K562 (cell line): ENCODE measurements at regions not wholly inside any gene's neighbourhood (a gene's known extent, or its start where the extent isn't known, plus 50 kb on each side); places are given as distances from the start of the nearest gene placed in this dataset.
A peak's percentile ranks its signal among the peaks of the same experiment; 100 is the strongest.

Experiments used
- DMBX1 ChIP-seq: fragments of 250-450 bp; sonication (Bioruptor Pico); IDR thresholded peaks from 2 replicates; pipeline ENCODE4 v1.8.0; 2022; ENCODE audit warnings: inconsistent platforms, mild to moderate bottlenecking, moderate library complexity, borderline replicate concordance
- ELK3 ChIP-seq: fragments of 450-650 bp; formaldehyde crosslinking; IDR thresholded peaks from 2 replicates; pipeline ENCODE4 v1.4.0; 2020; ENCODE audit warnings: mild to moderate bottlenecking
- FOXK2 ChIP-seq, 2 experiments: fragments of 450-650 bp; IDR thresholded peaks in 1 of 2; conservative IDR thresholded peaks in 1 of 2; 2 replicates each; pipeline ENCODE4 v1.6.1; 2016; ENCODE audit warnings: low read depth in 2 of 2, mild to moderate bottlenecking in 1 of 2
- GATA2 ChIP-seq: sonication (generic); formaldehyde crosslinking; IDR thresholded peaks from 2 replicates; pipeline ENCODE4 v1.4.0; 2020; ENCODE audit warnings: mild to moderate bottlenecking, missing genetic modification reagents
- NCOR1 ChIP-seq: fragments of 450-650 bp; IDR thresholded peaks from 2 replicates; pipeline ENCODE4 v1.6.1; 2016; ENCODE audit warnings: mild to moderate bottlenecking, moderate library complexity
- PRPF4 ChIP-seq: fragments of 200-400 bp; formaldehyde crosslinking; IDR thresholded peaks from one replicate; pipeline ENCODE4 v1.6.1; 2017; ENCODE audit warnings: low read length, low read depth, mild to moderate bottlenecking; ENCODE audit not compliant: insufficient read depth, poor library complexity, severe bottlenecking
- ZBTB9 ChIP-seq: fragments of 450-650 bp; formaldehyde crosslinking; IDR thresholded peaks from 2 replicates; pipeline ENCODE4 v1.4.0; 2020; ENCODE audit warnings: mild to moderate bottlenecking, moderate library complexity
- ZNF76 ChIP-seq: fragments of 250-450 bp; sonication (Bioruptor Pico); IDR thresholded peaks from 2 replicates; pipeline ENCODE4 v1.4.0; 2020; ENCODE audit warnings: mild to moderate bottlenecking, moderate library complexity, borderline replicate concordance
- ZNF79 ChIP-seq: fragments of 250-450 bp; sonication (Bioruptor Pico); IDR thresholded peaks from 2 replicates; pipeline ENCODE4 v1.4.0; 2020; ENCODE audit warnings: low read depth, mild to moderate bottlenecking, moderate library complexity
- TF ChIP-seq, protein P1 (sequence below): fragments of 250-450 bp; sonication (Bioruptor Pico); IDR thresholded peaks from 2 replicates; pipeline ENCODE4 v1.4.0; 2020; ENCODE audit warnings: mild to moderate bottlenecking, moderate library complexity, borderline replicate concordance
- TF ChIP-seq, protein P2 (sequence below): fragments of 250-450 bp; sonication (Bioruptor Pico); IDR thresholded peaks from 2 replicates; pipeline ENCODE4 v1.5.0; 2020; ENCODE audit warnings: mild to moderate bottlenecking
- TF ChIP-seq, protein P3 (sequence below): fragments of 450-650 bp; formaldehyde crosslinking; IDR thresholded peaks from 2 replicates; pipeline ENCODE4 v1.4.0; 2022; ENCODE audit warnings: missing genetic modification characterization
- TF ChIP-seq, protein P4 (sequence below), 3 experiments: fragments of 200-800 bp in 1 of 3; fragments of 250-450 bp in 1 of 3; fragments of 450-650 bp in 1 of 3; sonication (Bioruptor Pico) in 1 of 3; sonication (Bioruptor generic) in 1 of 3; formaldehyde crosslinking in 1 of 3; IDR thresholded peaks; 2 replicates each; pipeline versions ENCODE4 v1.6.1 to v1.8.0; 2016 to 2022; ENCODE audit warnings: mild to moderate bottlenecking in 2 of 3, missing genetic modification characterization in 2 of 3, missing compliant biosample characterization in 1 of 3, moderate library complexity in 1 of 3

DNA sequence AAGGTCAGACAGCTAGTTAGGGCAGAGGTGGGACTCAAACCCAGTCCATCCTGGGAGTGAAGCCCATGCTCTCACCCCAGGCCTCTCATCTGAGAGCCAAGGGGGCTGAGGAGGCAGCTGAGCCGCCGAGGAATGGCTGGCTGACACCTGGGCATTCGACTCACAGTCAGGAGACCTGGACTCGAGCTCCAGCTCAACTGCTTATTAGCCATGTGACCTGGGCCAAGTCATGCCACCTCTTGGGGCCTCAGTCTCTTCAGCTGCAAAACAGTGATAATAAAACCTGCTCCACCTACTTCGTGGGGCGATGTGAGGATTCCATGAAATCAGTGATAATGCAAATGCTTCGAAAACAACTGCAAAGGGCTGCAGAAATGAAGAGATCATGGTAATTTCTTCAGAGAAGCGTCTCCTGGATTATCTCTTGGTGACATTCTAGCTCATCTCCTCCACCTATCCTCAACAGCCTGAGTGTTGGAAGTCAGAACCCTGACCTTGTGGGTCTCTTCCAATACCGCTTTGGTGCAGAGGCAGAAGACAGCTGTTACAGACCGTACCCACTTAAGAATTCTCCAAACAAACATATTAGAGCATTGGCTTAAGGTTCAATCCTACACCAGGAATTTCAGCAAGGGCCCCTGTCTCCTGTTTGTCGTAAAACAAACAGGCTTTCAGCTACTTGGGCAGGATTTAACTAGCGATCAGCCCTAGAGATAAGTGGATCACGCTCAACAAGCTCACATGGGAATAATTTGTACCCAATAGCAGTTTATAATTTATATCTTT, 60.0 kb upstream of the PIM1 start (continued):
- TF ChIP-seq, protein P1, sequence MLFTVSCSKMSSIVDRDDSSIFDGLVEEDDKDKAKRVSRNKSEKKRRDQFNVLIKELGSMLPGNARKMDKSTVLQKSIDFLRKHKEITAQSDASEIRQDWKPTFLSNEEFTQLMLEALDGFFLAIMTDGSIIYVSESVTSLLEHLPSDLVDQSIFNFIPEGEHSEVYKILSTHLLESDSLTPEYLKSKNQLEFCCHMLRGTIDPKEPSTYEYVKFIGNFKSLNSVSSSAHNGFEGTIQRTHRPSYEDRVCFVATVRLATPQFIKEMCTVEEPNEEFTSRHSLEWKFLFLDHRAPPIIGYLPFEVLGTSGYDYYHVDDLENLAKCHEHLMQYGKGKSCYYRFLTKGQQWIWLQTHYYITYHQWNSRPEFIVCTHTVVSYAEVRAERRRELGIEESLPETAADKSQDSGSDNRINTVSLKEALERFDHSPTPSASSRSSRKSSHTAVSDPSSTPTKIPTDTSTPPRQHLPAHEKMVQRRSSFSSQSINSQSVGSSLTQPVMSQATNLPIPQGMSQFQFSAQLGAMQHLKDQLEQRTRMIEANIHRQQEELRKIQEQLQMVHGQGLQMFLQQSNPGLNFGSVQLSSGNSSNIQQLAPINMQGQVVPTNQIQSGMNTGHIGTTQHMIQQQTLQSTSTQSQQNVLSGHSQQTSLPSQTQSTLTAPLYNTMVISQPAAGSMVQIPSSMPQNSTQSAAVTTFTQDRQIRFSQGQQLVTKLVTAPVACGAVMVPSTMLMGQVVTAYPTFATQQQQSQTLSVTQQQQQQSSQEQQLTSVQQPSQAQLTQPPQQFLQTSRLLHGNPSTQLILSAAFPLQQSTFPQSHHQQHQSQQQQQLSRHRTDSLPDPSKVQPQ (CRISPR knock-in tag): peak; percentile 76; the same call in 1 of the 2 replicates
- TF ChIP-seq DMBX1: peak; percentile 96
- TF ChIP-seq FOXK2 (conservative IDR thresholded peaks at IDR 0.05 in 1 of 2, IDR thresholded peaks at IDR 0.05 in 1 of 2; ENCODE audit: low read depth in 2 of 2): peak; percentile 27 to 52; a peak in 1 of 4 replicates
- TF ChIP-seq ZNF79: 0 out of 2 replicates have a peak, but pooled peaks have one; percentile 38
- peak; percentile 60; the same call in 1 of the 2 replicates for TF ChIP-seq GATA2 (CRISPR knock-in tag)
- TF ChIP-seq, protein P2, sequence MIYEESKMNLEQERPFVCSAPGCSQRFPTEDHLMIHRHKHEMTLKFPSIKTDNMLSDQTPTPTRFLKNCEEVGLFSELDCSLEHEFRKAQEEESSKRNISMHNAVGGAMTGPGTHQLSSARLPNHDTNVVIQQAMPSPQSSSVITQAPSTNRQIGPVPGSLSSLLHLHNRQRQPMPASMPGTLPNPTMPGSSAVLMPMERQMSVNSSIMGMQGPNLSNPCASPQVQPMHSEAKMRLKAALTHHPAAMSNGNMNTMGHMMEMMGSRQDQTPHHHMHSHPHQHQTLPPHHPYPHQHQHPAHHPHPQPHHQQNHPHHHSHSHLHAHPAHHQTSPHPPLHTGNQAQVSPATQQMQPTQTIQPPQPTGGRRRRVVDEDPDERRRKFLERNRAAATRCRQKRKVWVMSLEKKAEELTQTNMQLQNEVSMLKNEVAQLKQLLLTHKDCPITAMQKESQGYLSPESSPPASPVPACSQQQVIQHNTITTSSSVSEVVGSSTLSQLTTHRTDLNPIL (CRISPR knock-in tag): no peak
- peak; percentile 91 for TF ChIP-seq NCOR1
- peak; percentile 92 for TF ChIP-seq ZNF76 (CRISPR knock-in tag)
- TF ChIP-seq, protein P3, sequence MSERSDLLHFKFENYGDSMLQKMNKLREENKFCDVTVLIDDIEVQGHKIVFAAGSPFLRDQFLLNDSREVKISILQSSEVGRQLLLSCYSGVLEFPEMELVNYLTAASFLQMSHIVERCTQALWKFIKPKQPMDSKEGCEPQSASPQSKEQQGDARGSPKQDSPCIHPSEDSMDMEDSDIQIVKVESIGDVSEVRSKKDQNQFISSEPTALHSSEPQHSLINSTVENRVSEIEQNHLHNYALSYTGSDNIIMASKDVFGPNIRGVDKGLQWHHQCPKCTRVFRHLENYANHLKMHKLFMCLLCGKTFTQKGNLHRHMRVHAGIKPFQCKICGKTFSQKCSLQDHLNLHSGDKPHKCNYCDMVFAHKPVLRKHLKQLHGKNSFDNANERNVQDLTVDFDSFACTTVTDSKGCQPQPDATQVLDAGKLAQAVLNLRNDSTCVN (CRISPR knock-in tag): no peak
- no peak for TF ChIP-seq PRPF4
- 0 out of 2 replicates have a peak, but pooled peaks have one; percentile 54 for TF ChIP-seq ELK3 (CRISPR knock-in tag)
- TF ChIP-seq, protein P4, sequence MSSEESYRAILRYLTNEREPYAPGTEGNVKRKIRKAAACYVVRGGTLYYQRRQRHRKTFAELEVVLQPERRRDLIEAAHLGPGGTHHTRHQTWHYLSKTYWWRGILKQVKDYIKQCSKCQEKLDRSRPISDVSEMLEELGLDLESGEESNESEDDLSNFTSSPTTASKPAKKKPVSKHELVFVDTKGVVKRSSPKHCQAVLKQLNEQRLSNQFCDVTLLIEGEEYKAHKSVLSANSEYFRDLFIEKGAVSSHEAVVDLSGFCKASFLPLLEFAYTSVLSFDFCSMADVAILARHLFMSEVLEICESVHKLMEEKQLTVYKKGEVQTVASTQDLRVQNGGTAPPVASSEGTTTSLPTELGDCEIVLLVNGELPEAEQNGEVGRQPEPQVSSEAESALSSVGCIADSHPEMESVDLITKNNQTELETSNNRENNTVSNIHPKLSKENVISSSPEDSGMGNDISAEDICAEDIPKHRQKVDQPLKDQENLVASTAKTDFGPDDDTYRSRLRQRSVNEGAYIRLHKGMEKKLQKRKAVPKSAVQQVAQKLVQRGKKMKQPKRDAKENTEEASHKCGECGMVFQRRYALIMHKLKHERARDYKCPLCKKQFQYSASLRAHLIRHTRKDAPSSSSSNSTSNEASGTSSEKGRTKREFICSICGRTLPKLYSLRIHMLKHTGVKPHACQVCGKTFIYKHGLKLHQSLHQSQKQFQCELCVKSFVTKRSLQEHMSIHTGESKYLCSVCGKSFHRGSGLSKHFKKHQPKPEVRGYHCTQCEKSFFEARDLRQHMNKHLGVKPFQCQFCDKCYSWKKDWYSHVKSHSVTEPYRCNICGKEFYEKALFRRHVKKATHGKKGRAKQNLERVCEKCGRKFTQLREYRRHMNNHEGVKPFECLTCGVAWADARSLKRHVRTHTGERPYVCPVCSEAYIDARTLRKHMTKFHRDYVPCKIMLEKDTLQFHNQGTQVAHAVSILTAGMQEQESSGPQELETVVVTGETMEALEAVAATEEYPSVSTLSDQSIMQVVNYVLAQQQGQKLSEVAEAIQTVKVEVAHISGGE (CRISPR knock-in tag; IDR thresholded peaks at IDR 0.05): peak in 1 of 3 experiments; percentile 55; a peak in 1 of 6 replicates
- 0 out of 2 replicates have a peak, but pooled peaks have one; percentile 72 for TF ChIP-seq ZBTB9 (CRISPR knock-in tag)
